ENCODE measurements at regions not wholly inside any gene's neighbourhood (a gene's known extent, or its start where the extent isn't known, plus 50 kb on each side); places are given as distances from the start of the nearest gene placed in this dataset. TPM values are rescaled to one million over a fixed set of nuclear protein-coding genes. Genes with fewer than 3 reads are reported as not detected.

DNA sequence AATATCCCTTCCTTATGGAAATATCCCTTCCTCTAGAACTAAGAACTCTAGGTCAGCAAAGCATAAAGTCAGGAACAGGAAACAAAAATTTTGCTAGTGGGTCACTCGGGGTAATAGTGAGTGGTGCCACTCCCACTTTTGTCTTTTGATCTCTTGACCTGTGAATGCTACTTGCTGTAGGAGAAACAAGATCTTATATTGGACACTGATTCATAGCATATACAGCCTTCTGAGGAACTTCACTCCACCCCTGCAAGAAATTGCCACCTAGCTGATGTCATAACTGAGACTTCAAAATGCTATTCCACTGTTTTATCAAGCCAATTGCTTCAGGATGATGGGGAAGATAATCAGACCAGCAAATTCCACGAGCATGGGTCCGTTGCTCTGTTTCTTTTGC is 53.3 kb upstream of the PRSS3 start:
- Histone ChIP-seq H3K4me1 (ENCODE audit: insufficient read depth, low read length, poor library complexity, severe bottlenecking) (no peaks in the 10 kb centered on the region), H3K79me2 (ENCODE audit: insufficient read depth, low read depth, low read length) (no peaks in the 10 kb centered on the region), H3K4me3 (ENCODE audit: low read depth, low read length, poor library complexity, severe bottlenecking) (no peak overlapping the region), H4K20me1 (ENCODE audit: insufficient read depth, low read length) (no peaks in the 10 kb centered on the region), H3K4me2 (ENCODE audit: low read length) (no peak overlapping the region), H3K27ac (ENCODE audit: low read depth, low read length, poor library complexity, severe bottlenecking) (no peak overlapping the region), H3K9me3 (ENCODE audit: low read length) (no peaks in the 10 kb centered on the region), H3K9me2 (ENCODE audit: insufficient read depth, low read length) (no peaks in the 10 kb centered on the region), H2AFZ (ENCODE audit: low read length) (no peak overlapping the region), H3K36me3 (ENCODE audit: insufficient read depth, low read length) (no peaks in the 10 kb centered on the region)
- TF ChIP-seq EZH2phosphoT487 (IDR thresholded peaks at IDR 0.05; ENCODE audit: borderline replicate concordance, low read depth, low read length): no peak
- TF ChIP-seq, protein P1, sequence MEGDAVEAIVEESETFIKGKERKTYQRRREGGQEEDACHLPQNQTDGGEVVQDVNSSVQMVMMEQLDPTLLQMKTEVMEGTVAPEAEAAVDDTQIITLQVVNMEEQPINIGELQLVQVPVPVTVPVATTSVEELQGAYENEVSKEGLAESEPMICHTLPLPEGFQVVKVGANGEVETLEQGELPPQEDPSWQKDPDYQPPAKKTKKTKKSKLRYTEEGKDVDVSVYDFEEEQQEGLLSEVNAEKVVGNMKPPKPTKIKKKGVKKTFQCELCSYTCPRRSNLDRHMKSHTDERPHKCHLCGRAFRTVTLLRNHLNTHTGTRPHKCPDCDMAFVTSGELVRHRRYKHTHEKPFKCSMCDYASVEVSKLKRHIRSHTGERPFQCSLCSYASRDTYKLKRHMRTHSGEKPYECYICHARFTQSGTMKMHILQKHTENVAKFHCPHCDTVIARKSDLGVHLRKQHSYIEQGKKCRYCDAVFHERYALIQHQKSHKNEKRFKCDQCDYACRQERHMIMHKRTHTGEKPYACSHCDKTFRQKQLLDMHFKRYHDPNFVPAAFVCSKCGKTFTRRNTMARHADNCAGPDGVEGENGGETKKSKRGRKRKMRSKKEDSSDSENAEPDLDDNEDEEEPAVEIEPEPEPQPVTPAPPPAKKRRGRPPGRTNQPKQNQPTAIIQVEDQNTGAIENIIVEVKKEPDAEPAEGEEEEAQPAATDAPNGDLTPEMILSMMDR (conservative IDR thresholded peaks at IDR 0.05; ENCODE audit: low read length): no peak
- BruUV-seq (replicated peaks): no TSS peak
- ChIA-PET POLR2A (no interaction called here), CTCF (ENCODE audit: unreplicated experiment) (no interaction called here)
- no peak for DNase-seq (ENCODE audit: low spot score)
- intact Hi-C loops (cut with micrococcal nuclease; ENCODE audit: unreplicated experiment): no loop called here

DNA sequence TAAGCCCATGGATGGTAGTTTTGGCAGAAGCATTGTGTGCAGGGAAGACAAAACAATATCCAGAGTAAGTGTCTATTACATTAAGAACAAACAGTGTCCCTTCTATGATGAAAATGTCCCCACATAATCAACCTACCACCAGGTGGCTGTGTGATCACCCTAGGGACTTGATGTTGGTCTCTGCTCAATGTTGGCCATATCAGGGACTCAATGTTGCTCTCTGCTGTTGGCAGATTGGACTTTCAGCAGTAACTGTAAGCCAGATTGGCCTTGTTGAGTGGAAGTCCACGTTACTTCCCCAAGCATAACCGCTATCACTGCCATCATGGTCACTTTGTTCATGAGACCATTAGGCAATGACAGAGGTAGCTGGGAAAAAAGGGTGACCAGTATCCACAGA is 52.8 kb upstream of the PRSS3 start:
- TF ChIP-seq EZH2phosphoT487 (IDR thresholded peaks at IDR 0.05; ENCODE audit: borderline replicate concordance, low read depth, low read length): no peak
- TF ChIP-seq, protein P1 (conservative IDR thresholded peaks at IDR 0.05; ENCODE audit: low read length): peak; percentile 43
- Histone ChIP-seq H3K4me3 (ENCODE audit: low read depth, low read length, poor library complexity, severe bottlenecking) (no peak overlapping the region), H3K9me3 (ENCODE audit: low read length) (no peaks in the 10 kb centered on the region), H2AFZ (ENCODE audit: low read length) (no peak overlapping the region), H3K4me1 (ENCODE audit: insufficient read depth, low read length, poor library complexity, severe bottlenecking) (no peaks in the 10 kb centered on the region), H3K79me2 (ENCODE audit: insufficient read depth, low read depth, low read length) (no peaks in the 10 kb centered on the region), H3K36me3 (ENCODE audit: insufficient read depth, low read length) (no peaks in the 10 kb centered on the region), H3K27ac (ENCODE audit: low read depth, low read length, poor library complexity, severe bottlenecking) (no peak overlapping the region), H3K4me2 (ENCODE audit: low read length) (no peak overlapping the region), H4K20me1 (ENCODE audit: insufficient read depth, low read length) (no peaks in the 10 kb centered on the region), H3K9me2 (ENCODE audit: insufficient read depth, low read length) (no peaks in the 10 kb centered on the region)
- DNase-seq (ENCODE audit: low spot score): peak; percentile 19
- BruUV-seq (replicated peaks): no TSS peak
- ChIA-PET POLR2A (no interaction called here), CTCF (ENCODE audit: unreplicated experiment) (no interaction called here)
- intact Hi-C loops (cut with micrococcal nuclease; ENCODE audit: unreplicated experiment): no loop called here

Small RNA genes in the stretch of these regions (small RNA-seq; reads per million reads assigned to genes)
- gene TRBV22OR9-2: not detected
- gene TRBV26OR9-2: not detected
